Fibroblast of pulmonary artery (primary cell): ENCODE measurements at regions not wholly inside any gene's neighbourhood (a gene's known extent, or its start where the extent isn't known, plus 50 kb on each side); places are given as distances from the start of the nearest gene placed in this dataset.

Experiments used
- DNase-seq: peaks from one replicate; pipeline ENCODE4 v3.0.0-alpha.2; 2010; ENCODE audit warnings: low read depth
- H3K4me3 ChIP-seq: replicated peaks from 2 replicates; pipeline ENCODE4 v1.5.1; 2011; ENCODE audit warnings: low read depth, mild to moderate bottlenecking, control low read depth, low read length, moderate library complexity
- CTCF ChIP-seq: IDR thresholded peaks from 2 replicates; pipeline ENCODE4 v1.5.1; 2011; ENCODE audit warnings: mild to moderate bottlenecking, control low read depth, low read length, inconsistent platforms; ENCODE audit errors: missing control alignments

GRCh38 chr13:59144700-59145099 lies 1019.0 kb downstream of the DIAPH3 start:
- no peak overlapping the region for H3K4me3 ChIP-seq
- peak; percentile 61 for DNase-seq
- TF ChIP-seq CTCF: no peak

GRCh38 chr13:59145381-59145780 lies 1018.3 kb downstream of the DIAPH3 start:
- no peak overlapping the region for H3K4me3 ChIP-seq
- TF ChIP-seq CTCF: no peak
- DNase-seq: no peak

- no peak overlapping the region for H3K4me3 ChIP-seq
- no peak for TF ChIP-seq CTCF
- DNase-seq: no peak
Observed at GRCh38 chr13:59157181-59157580, 1006.5 kb downstream of the DIAPH3 start.

- no peak overlapping the region for H3K4me3 ChIP-seq
- DNase-seq: peak; percentile 2
- no peak for TF ChIP-seq CTCF
Observed at GRCh38 chr13:59166174-59166573, 997.6 kb downstream of the DIAPH3 start.

- no peak overlapping the region for H3K4me3 ChIP-seq
- no peak for TF ChIP-seq CTCF
- DNase-seq: no peak
Observed at GRCh38 chr13:59172076-59172475, 991.7 kb downstream of the DIAPH3 start.

- TF ChIP-seq CTCF: peak; percentile 15
- H3K4me3 ChIP-seq: no peak overlapping the region
- peak; percentile 1 for DNase-seq
Observed at GRCh38 chr13:59176775-59177174, 987.0 kb downstream of the DIAPH3 start.

GRCh38 chr13:59178344-59178743 lies 985.4 kb downstream of the DIAPH3 start:
- no peak overlapping the region for H3K4me3 ChIP-seq
- peak; percentile 55 for TF ChIP-seq CTCF
- peak; percentile 30 for DNase-seq
